Effector memory CD8-positive, alpha-beta T cell (primary cell): ENCODE measurements at regions not wholly inside any gene's neighbourhood (a gene's known extent, or its start where the extent isn't known, plus 50 kb on each side); places are given as distances from the start of the nearest gene placed in this dataset.

Source experiments
- ATAC-seq: fragments of 150-1000 bp; cut with Tn5 transposase; replicated peaks from 2 replicates; pipeline ENCODE4 v1.10.0; 2021; ENCODE audit warnings: mild to moderate bottlenecking, moderate library complexity
- DNase-seq, 3 experiments: peaks; one replicate each; pipeline ENCODE4 v3.0.0; 2021
- H3K27ac Mint-ChIP-seq, 2 donors: one replicate each; pipeline ENCODE4 v1.8.0; 2022; ENCODE audit warnings: mild to moderate bottlenecking in 2 of 2, mixed read lengths in 2 of 2, moderate library complexity in 2 of 2
- H3K27me3 Mint-ChIP-seq, 2 donors: one replicate each; pipeline ENCODE4 v1.8.0; 2022; ENCODE audit warnings: mixed read lengths in 2 of 2
- H3K36me3 Mint-ChIP-seq: one replicate; pipeline ENCODE4 v1.8.0; 2022; ENCODE audit warnings: mild to moderate bottlenecking, moderate library complexity, mixed read lengths; ENCODE audit not compliant: insufficient read depth
- H3K4me1 Mint-ChIP-seq, 2 donors: one replicate each; pipeline ENCODE4 v1.8.0; 2022; ENCODE audit warnings: low read depth in 2 of 2, mixed read lengths in 2 of 2
- H3K4me3 Mint-ChIP-seq, 2 donors: one replicate each; pipeline ENCODE4 v1.8.0; 2022; ENCODE audit warnings: mild to moderate bottlenecking in 2 of 2, mixed read lengths in 2 of 2, moderate library complexity in 2 of 2
- H3K9me3 Mint-ChIP-seq, 2 donors: one replicate each; pipeline ENCODE4 v1.8.0; 2022; ENCODE audit warnings: mixed read lengths in 2 of 2

- H3K4me1 Mint-ChIP-seq, result peaks cover 19 to 22% of the 10 kb centered on the region in 2 donors
- H3K27ac Mint-ChIP-seq, result no peak overlapping the region
- no peak for DNase-seq
- no peaks in the 10 kb centered on the region for H3K9me3 Mint-ChIP-seq
- no peak for ATAC-seq
- H3K27me3 Mint-ChIP-seq, result peaks cover 73 to 86% of the 10 kb centered on the region in 2 donors
- H3K36me3 Mint-ChIP-seq, result peaks cover 3% of the 10 kb centered on the region
- H3K4me3 Mint-ChIP-seq, result peak overlapping the region; percentile 75 to 77
Measured at GRCh38 chr12:111034886-111035577, 114.7 kb upstream of the MYL2 start.

- Mint-ChIP-seq H3K27ac (no peak within 1 kb of the TSS), H3K36me3 (peaks cover 3% of the 10 kb centered on the region)
- no peak for ATAC-seq
Measured at GRCh38 chr12:111034083-111034885, 113.9 kb upstream of the MYL2 start, which contains the start of gene CUX2. Gene CUX2 (plus strand): TSS chr12:111034165.

GRCh38 chr12:111033281-111034082 is 113.1 kb upstream of the MYL2 start:
- Mint-ChIP-seq H3K36me3 (peaks cover 3% of the 10 kb centered on the region), H3K4me1 (peaks cover 19 to 22% of the 10 kb centered on the region in 2 donors), H3K4me3 (peak overlapping the region in 1 of 2 donors; percentile 61), H3K27me3 (peaks cover 73 to 87% of the 10 kb centered on the region in 2 donors), H3K27ac (no peak overlapping the region), H3K9me3 (no peaks in the 10 kb centered on the region)
- DNase-seq (no peak), ATAC-seq (no peak)

More at GRCh38 chr12:111034083-111034885, 113.9 kb upstream of the MYL2 start, which contains the start of gene CUX2:
- Mint-ChIP-seq H3K4me1 (peaks cover 19 to 22% of the 10 kb centered on the region in 2 donors), H3K9me3 (no peaks in the 10 kb centered on the region), H3K27me3 (peaks cover 75 to 87% of the 10 kb centered on the region in 2 donors), H3K4me3 (peak within 1 kb of the TSS; percentile 75 to 77)
- DNase-seq, result no peak

GRCh38 chr12:111032591-111032919 is 112.2 kb upstream of the MYL2 start:
- Mint-ChIP-seq H3K4me3 (peak overlapping the region; percentile 61 to 64), H3K27ac (peak overlapping the region in 1 of 2 donors; percentile 3), H3K36me3 (no peaks in the 10 kb centered on the region), H3K9me3 (no peaks in the 10 kb centered on the region), H3K4me1 (peaks cover 19 to 22% of the 10 kb centered on the region in 2 donors), H3K27me3 (peaks cover 71 to 86% of the 10 kb centered on the region in 2 donors)
- ATAC-seq (no peak), DNase-seq (no peak)

- H3K4me3 Mint-ChIP-seq, result peak overlapping the region; percentile 61 to 64
- no peaks in the 10 kb centered on the region for H3K9me3 Mint-ChIP-seq
- ATAC-seq (no peak), DNase-seq (no peak)
- H3K27ac Mint-ChIP-seq, result peak overlapping the region in 1 of 2 donors; percentile 3
- H3K27me3 Mint-ChIP-seq, result peaks cover 70 to 86% of the 10 kb centered on the region in 2 donors
- H3K36me3 Mint-ChIP-seq, result no peaks in the 10 kb centered on the region
- H3K4me1 Mint-ChIP-seq, result peaks cover 19 to 22% of the 10 kb centered on the region in 2 donors
Measured at GRCh38 chr12:111031916-111032590, 111.7 kb upstream of the MYL2 start.

GRCh38 chr12:111030800-111031199 is 110.4 kb upstream of the MYL2 start:
- no peak overlapping the region for H3K27ac Mint-ChIP-seq
- H3K36me3 Mint-ChIP-seq, result no peaks in the 10 kb centered on the region
- H3K9me3 Mint-ChIP-seq, result no peaks in the 10 kb centered on the region
- H3K4me1 Mint-ChIP-seq, result peaks cover 12 to 14% of the 10 kb centered on the region in 2 donors
- H3K27me3 Mint-ChIP-seq, result peaks cover 70 to 86% of the 10 kb centered on the region in 2 donors
- no peak for ATAC-seq
- H3K4me3 Mint-ChIP-seq, result no peak overlapping the region
- no peak for DNase-seq

- no peaks in the 10 kb centered on the region for H3K9me3 Mint-ChIP-seq
- H3K27me3 Mint-ChIP-seq, result peaks cover 66 to 86% of the 10 kb centered on the region in 2 donors
- H3K27ac Mint-ChIP-seq, result no peak overlapping the region
- DNase-seq (no peak), ATAC-seq (no peak)
- peaks cover 4% of the 10 kb centered on the region in 2 donors for H3K4me1 Mint-ChIP-seq
- no peak overlapping the region for H3K4me3 Mint-ChIP-seq
- H3K36me3 Mint-ChIP-seq, result no peaks in the 10 kb centered on the region
Measured at GRCh38 chr12:111029732-111030131, 109.4 kb upstream of the MYL2 start.

GRCh38 chr12:111029305-111029704 is 108.9 kb upstream of the MYL2 start:
- DNase-seq (no peak), ATAC-seq (no peak)
- peaks cover 70 to 88% of the 10 kb centered on the region in 2 donors for H3K27me3 Mint-ChIP-seq
- H3K36me3 Mint-ChIP-seq, result no peaks in the 10 kb centered on the region
- H3K4me1 Mint-ChIP-seq, result peaks cover 4 to 7% of the 10 kb centered on the region in 2 donors
- no peak overlapping the region for H3K4me3 Mint-ChIP-seq
- H3K27ac Mint-ChIP-seq, result no peak overlapping the region
- no peaks in the 10 kb centered on the region for H3K9me3 Mint-ChIP-seq

GRCh38 chr12:111028830-111029229 is 108.5 kb upstream of the MYL2 start:
- Mint-ChIP-seq H3K4me1 (peaks cover 4 to 10% of the 10 kb centered on the region in 2 donors), H3K4me3 (no peak overlapping the region), H3K27ac (no peak overlapping the region), H3K27me3 (peaks cover 72 to 93% of the 10 kb centered on the region in 2 donors), H3K36me3 (no peaks in the 10 kb centered on the region), H3K9me3 (no peaks in the 10 kb centered on the region)
- DNase-seq, result no peak
- ATAC-seq, result no peak

GRCh38 chr12:111027431-111027830 is 107.1 kb upstream of the MYL2 start:
- Mint-ChIP-seq H3K27ac (no peak overlapping the region), H3K27me3 (peaks cover 67 to 98% of the 10 kb centered on the region in 2 donors), H3K9me3 (no peaks in the 10 kb centered on the region), H3K4me1 (peaks cover under 1 to 7% of the 10 kb centered on the region in 2 donors), H3K4me3 (no peak overlapping the region), H3K36me3 (no peaks in the 10 kb centered on the region)
- DNase-seq (no peak), ATAC-seq (no peak)

GRCh38 chr12:111025792-111026430 is 105.5 kb upstream of the MYL2 start:
- Mint-ChIP-seq H3K36me3 (no peaks in the 10 kb centered on the region), H3K27me3 (peaks cover 67 to 98% of the 10 kb centered on the region in 2 donors), H3K9me3 (no peaks in the 10 kb centered on the region), H3K4me3 (no peak overlapping the region), H3K27ac (no peak overlapping the region), H3K4me1 (peaks cover 0 to 6% of the 10 kb centered on the region in 2 donors)
- DNase-seq (no peak), ATAC-seq (no peak)

- no peak for ATAC-seq
- Mint-ChIP-seq H3K36me3 (no peaks in the 10 kb centered on the region), H3K4me3 (no peak overlapping the region), H3K27me3 (peaks cover 63 to 98% of the 10 kb centered on the region in 2 donors), H3K4me1 (peaks cover 0 to 6% of the 10 kb centered on the region in 2 donors), H3K9me3 (no peaks in the 10 kb centered on the region), H3K27ac (no peak overlapping the region)
- DNase-seq, result no peak
Measured at GRCh38 chr12:111025301-111025700, 104.9 kb upstream of the MYL2 start.
